K562 (cell line): ENCODE measurements at regions not wholly inside any gene's neighbourhood (a gene's known extent, or its start where the extent isn't known, plus 50 kb on each side); places are given as distances from the start of the nearest gene placed in this dataset.

Source experiments
- GTF2F1 ChIP-seq: IDR thresholded peaks from 2 replicates; pipeline ENCODE4 v1.6.1; 2011; ENCODE audit warnings: low read depth, low read length, improper control_type of control experiment
- SMARCA4 ChIP-seq: fragments of 450-650 bp; IDR thresholded peaks from 2 replicates; pipeline ENCODE4 v1.6.1; 2016
- TCF7 ChIP-seq: sonication (generic); IDR thresholded peaks from 2 replicates; pipeline ENCODE4 v1.6.1; 2016; ENCODE audit warnings: antibody characterized with exemption, borderline replicate concordance
- ZBTB26 ChIP-seq: fragments of 450-650 bp; formaldehyde crosslinking; IDR thresholded peaks from 2 replicates; pipeline ENCODE4 v1.4.0; 2022; ENCODE audit warnings: missing genetic modification characterization
- ZNF140 ChIP-seq: fragments of 250-450 bp; sonication (Bioruptor Pico); IDR thresholded peaks from 2 replicates; pipeline ENCODE4 v1.8.0; 2021; ENCODE audit warnings: moderate library complexity, mild to moderate bottlenecking, inconsistent platforms
- ZNF263 ChIP-seq: sonication (generic); formaldehyde crosslinking; IDR thresholded peaks from 2 replicates; pipeline ENCODE4 v1.8.0; 2022; ENCODE audit warnings: mild to moderate bottlenecking, missing genetic modification reagents, borderline replicate concordance

GRCh38 chr13:80754441-80754840, 413.5 kb upstream of the SPRY2 start:
- TF ChIP-seq GTF2F1, result no peak
- no peak for TF ChIP-seq ZNF263 (CRISPR knock-in tag)
- no peak for TF ChIP-seq ZBTB26 (CRISPR knock-in tag)
- no peak for TF ChIP-seq SMARCA4
- no peak for TF ChIP-seq TCF7
- no peak for TF ChIP-seq ZNF140 (CRISPR knock-in tag)
